ENCODE measurements at regions not wholly inside any gene's neighbourhood (a gene's known extent, or its start where the extent isn't known, plus 50 kb on each side); places are given as distances from the start of the nearest gene placed in this dataset.

DNA sequence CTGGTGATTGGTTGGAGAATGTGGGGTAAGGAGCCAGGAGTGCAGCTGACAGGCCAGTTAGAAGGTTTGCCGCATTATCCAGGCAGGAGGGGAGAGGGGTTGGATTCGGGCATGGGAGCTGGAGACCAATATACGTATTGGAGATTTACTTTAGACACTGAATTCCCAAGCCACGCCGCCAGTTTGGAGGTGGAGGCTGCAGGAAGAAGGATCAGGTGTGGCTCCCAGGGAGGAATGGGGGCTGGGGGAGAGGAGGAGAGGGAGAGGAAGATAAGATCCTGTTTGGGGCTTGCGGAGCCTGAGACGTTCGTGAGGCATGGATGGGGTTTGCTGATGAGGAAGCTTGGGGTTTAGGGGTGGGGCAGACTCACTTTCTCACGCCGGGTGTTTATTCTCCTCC is 155.1 kb upstream of the IGSF21 start:
- no peak overlapping the region for H3K9ac ChIP-seq (replicated peaks in 1 of 4; ENCODE audit: extremely low read depth in 1 of 4, low read depth in 3 of 4, low read length in 3 of 4)
- no peak overlapping the region for H2BK120ac ChIP-seq (replicated peaks; ENCODE audit: low read depth, low read length)
- H3K4me1 ChIP-seq (replicated peaks in 1 of 4; ENCODE audit: control insufficient read depth in 3 of 4, insufficient read depth in 4 of 4, low read length in 3 of 4) = peaks cover 0 to 6% (median under 1%) of the 10 kb centered on the region in 4 experiments; a peak in 5 of 7 replicates
- H2BK5ac ChIP-seq (ENCODE audit: low read depth, low read length) = no peak overlapping the region
- ChIA-PET CTCF (ENCODE audit: partially characterized antibody) (interaction anchor here (0.7 to 2.5 kb wide), 3 partner anchors 29 to 629 kb away, joined by 3 to 6 read pairs (median 3); no protein-coding TSS in a partner anchor), POLR2A (ENCODE audit: partially characterized antibody) (interaction anchor here (1.4 kb wide), 1 partner anchor 951 kb away, joined by 3 read pairs; no protein-coding TSS in a partner anchor)
- no peak overlapping the region; the same call in 1 of the 2 replicates for H2BK20ac ChIP-seq (ENCODE audit: low read length)
- H3K79me1 ChIP-seq (ENCODE audit: low read depth, low read length) = no peaks in the 10 kb centered on the region
- H3K4ac ChIP-seq (replicated peaks; ENCODE audit: insufficient read length, low read depth, low read length) = no peak overlapping the region
- 88% methylated on average over 8 of the region's 10 CpGs; no CpG with 5 or more reads in 1 of the 2 experiments for WGBS, 2 experiments (ENCODE audit: extremely low coverage in 1 of 2, insufficient coverage in 1 of 2, insufficient read length in 1 of 2, insufficient replicate concordance in 2 of 2, low coverage in 1 of 2, low lambda C conversion rate in 2 of 2, missing lambda C conversion rate in 1 of 2)
- H4K8ac ChIP-seq (ENCODE audit: extremely low read depth, insufficient read depth, low read length) = no peak overlapping the region; the same call in 1 of the 2 replicates
- H3K36me3 ChIP-seq (ENCODE audit: control insufficient read depth in 2 of 4, insufficient read depth in 4 of 4, low read length in 3 of 4) = no peaks in the 10 kb centered on the region
- H2BK12ac ChIP-seq (ENCODE audit: low read depth, low read length) = no peak overlapping the region
- H2AFZ ChIP-seq (ENCODE audit: low read length) = no peak overlapping the region
- no peak overlapping the region for H3K4me2 ChIP-seq (ENCODE audit: insufficient read depth in 1 of 2, low read depth in 2 of 2, low read length in 2 of 2)
- no peak overlapping the region for H4K91ac ChIP-seq (replicated peaks; ENCODE audit: insufficient read length, low read length)
- H3K9me3 ChIP-seq (ENCODE audit: insufficient read depth in 2 of 2, low read depth in 1 of 2, low read length in 1 of 2) = no peaks in the 10 kb centered on the region
- H4K20me1 ChIP-seq (replicated peaks in 1 of 2; ENCODE audit: control insufficient read depth in 1 of 2, insufficient read depth in 2 of 2, low read length in 2 of 2) = no peaks in the 10 kb centered on the region
- H3K4me3 ChIP-seq (ENCODE audit: extremely low read depth in 1 of 4, insufficient read depth in 2 of 4, low read depth in 3 of 4, low read length in 4 of 4) = no peak overlapping the region
- no peak overlapping the region for H3K27ac ChIP-seq (ENCODE audit: low read depth, low read length)
- H3K56ac ChIP-seq (replicated peaks; ENCODE audit: insufficient read length, low read depth, low read length) = no peak overlapping the region
- H3K14ac ChIP-seq (ENCODE audit: insufficient read length) = no peak overlapping the region
- no peak overlapping the region for H3K23ac ChIP-seq (ENCODE audit: insufficient read length)
- H3K18ac ChIP-seq (ENCODE audit: extremely low read depth, low read length) = no peak overlapping the region
- no peak for TF ChIP-seq SAP30 (IDR thresholded peaks at IDR 0.05; ENCODE audit: insufficient read depth, insufficient replicate concordance, low read length)
- TF ChIP-seq GTF2F1 (IDR thresholded peaks at IDR 0.05; ENCODE audit: borderline replicate concordance, low read depth, low read length) = no peak
- no peak for TF ChIP-seq CEBPB (IDR thresholded peaks at IDR 0.05; ENCODE audit: low read depth, low read length)
- TF ChIP-seq, protein P1, sequence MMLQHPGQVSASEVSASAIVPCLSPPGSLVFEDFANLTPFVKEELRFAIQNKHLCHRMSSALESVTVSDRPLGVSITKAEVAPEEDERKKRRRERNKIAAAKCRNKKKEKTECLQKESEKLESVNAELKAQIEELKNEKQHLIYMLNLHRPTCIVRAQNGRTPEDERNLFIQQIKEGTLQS (IDR thresholded peaks at IDR 0.05; ENCODE audit: insufficient read depth, low read depth, low read length) = no peak
- no peak for TF ChIP-seq FOSL1 (IDR thresholded peaks at IDR 0.05; ENCODE audit: insufficient read depth, low read depth, low read length)
- TF ChIP-seq CREB1 (IDR thresholded peaks at IDR 0.05) = no peak
- TF ChIP-seq, protein P2, sequence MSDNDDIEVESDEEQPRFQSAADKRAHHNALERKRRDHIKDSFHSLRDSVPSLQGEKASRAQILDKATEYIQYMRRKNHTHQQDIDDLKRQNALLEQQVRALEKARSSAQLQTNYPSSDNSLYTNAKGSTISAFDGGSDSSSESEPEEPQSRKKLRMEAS (IDR thresholded peaks at IDR 0.05) = no peak
- no peak for TF ChIP-seq BRCA1 (IDR thresholded peaks at IDR 0.05; ENCODE audit: low read depth, low read length)
- no peak for DNase-seq (ENCODE audit: low read depth in 1 of 2, low spot score in 2 of 2)
- no peak overlapping the region for H4K5ac ChIP-seq (ENCODE audit: insufficient read length, low read depth, low read length)
- no peak overlapping the region for H2BK15ac ChIP-seq (ENCODE audit: low read length)
- no peak overlapping the region for H2AK5ac ChIP-seq (ENCODE audit: low read depth, low read length)
- no peaks in the 10 kb centered on the region for H3K27me3 ChIP-seq (replicated peaks in 1 of 4; ENCODE audit: control insufficient read depth in 3 of 4, extremely low read depth in 1 of 4, insufficient read depth in 3 of 4, low read length in 3 of 4)
- no peak for FAIRE-seq
- H3K79me2 ChIP-seq (ENCODE audit: control insufficient read depth in 1 of 2, insufficient read depth in 2 of 2, low read length in 2 of 2) = no peaks in the 10 kb centered on the region
- peaks cover 2% of the 10 kb centered on the region; the same call in 1 of the 2 replicates for H3K23me2 ChIP-seq (ENCODE audit: low read depth, low read length)
